ENCODE measurements at regions not wholly inside any gene's neighbourhood (a gene's known extent, or its start where the extent isn't known, plus 50 kb on each side); places are given as distances from the start of the nearest gene placed in this dataset.

- TF ChIP-seq, protein P1, sequence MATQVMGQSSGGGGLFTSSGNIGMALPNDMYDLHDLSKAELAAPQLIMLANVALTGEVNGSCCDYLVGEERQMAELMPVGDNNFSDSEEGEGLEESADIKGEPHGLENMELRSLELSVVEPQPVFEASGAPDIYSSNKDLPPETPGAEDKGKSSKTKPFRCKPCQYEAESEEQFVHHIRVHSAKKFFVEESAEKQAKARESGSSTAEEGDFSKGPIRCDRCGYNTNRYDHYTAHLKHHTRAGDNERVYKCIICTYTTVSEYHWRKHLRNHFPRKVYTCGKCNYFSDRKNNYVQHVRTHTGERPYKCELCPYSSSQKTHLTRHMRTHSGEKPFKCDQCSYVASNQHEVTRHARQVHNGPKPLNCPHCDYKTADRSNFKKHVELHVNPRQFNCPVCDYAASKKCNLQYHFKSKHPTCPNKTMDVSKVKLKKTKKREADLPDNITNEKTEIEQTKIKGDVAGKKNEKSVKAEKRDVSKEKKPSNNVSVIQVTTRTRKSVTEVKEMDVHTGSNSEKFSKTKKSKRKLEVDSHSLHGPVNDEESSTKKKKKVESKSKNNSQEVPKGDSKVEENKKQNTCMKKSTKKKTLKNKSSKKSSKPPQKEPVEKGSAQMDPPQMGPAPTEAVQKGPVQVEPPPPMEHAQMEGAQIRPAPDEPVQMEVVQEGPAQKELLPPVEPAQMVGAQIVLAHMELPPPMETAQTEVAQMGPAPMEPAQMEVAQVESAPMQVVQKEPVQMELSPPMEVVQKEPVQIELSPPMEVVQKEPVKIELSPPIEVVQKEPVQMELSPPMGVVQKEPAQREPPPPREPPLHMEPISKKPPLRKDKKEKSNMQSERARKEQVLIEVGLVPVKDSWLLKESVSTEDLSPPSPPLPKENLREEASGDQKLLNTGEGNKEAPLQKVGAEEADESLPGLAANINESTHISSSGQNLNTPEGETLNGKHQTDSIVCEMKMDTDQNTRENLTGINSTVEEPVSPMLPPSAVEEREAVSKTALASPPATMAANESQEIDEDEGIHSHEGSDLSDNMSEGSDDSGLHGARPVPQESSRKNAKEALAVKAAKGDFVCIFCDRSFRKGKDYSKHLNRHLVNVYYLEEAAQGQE (IDR thresholded peaks at IDR 0.05; ENCODE audit: unreplicated experiment), result no peak
- no peak for TF ChIP-seq JUNB (IDR thresholded peaks at IDR 0.05; ENCODE audit: unreplicated experiment)
- TF ChIP-seq ZNF331 (CRISPR knock-in tag; IDR thresholded peaks at IDR 0.05; ENCODE audit: low read depth), result no peak
- TF ChIP-seq CTCF (conservative IDR thresholded peaks at IDR 0.05; ENCODE audit: low read depth in 2 of 2), result no peak
- TF ChIP-seq EZH2 (IDR thresholded peaks at IDR 0.05; ENCODE audit: low read depth, unreplicated experiment), result no peak
- no peak for TF ChIP-seq EZH2phosphoT487 (IDR thresholded peaks at IDR 0.05; ENCODE audit: unreplicated experiment)
Measured at GRCh38 chr9:108543251-108543778, 312.5 kb downstream of the ACTL7B start.

Measured in GM23338 (cell line).